Mesothelial cell of epicardium (in vitro differentiated cells): ENCODE measurements at regions not wholly inside any gene's neighbourhood (a gene's known extent, or its start where the extent isn't known, plus 50 kb on each side); places are given as distances from the start of the nearest gene placed in this dataset.
"Not testable (repeated sequence)": the region's sequence is repeated elsewhere in the genome, so short reads cannot be mapped to it uniquely, and the experiment has no call there.

Experiments used
- DNase-seq, 2 experiments: peaks; one replicate each; pipeline ENCODE4 v3.0.0; 2021; ENCODE audit warnings: low spot score in 2 of 2; ENCODE audit not compliant: unreplicated experiment in 2 of 2
- H3K27ac Mint-ChIP-seq: 2 replicates; pipeline ENCODE4 v1.8.0; 2021; ENCODE audit warnings: mixed read lengths
- H3K27me3 Mint-ChIP-seq: 2 replicates; pipeline ENCODE4 v1.8.0; 2021; ENCODE audit warnings: low read depth, mixed read lengths
- H3K36me3 Mint-ChIP-seq: 2 replicates; pipeline ENCODE4 v1.8.0; 2021; ENCODE audit warnings: mixed read lengths
- H3K4me1 Mint-ChIP-seq: 2 replicates; pipeline ENCODE4 v1.8.0; 2021; ENCODE audit warnings: mixed read lengths
- H3K4me3 Mint-ChIP-seq: 2 replicates; pipeline ENCODE4 v1.8.0; 2021; ENCODE audit warnings: mild to moderate bottlenecking, moderate library complexity, mixed read lengths
- H3K9me3 Mint-ChIP-seq: 2 replicates; pipeline ENCODE4 v1.8.0; 2021; ENCODE audit warnings: mixed read lengths
- CTCF ChIP-seq: fragments of 200-600 bp; sonication (generic); IDR thresholded peaks from one replicate; pipeline ENCODE4 v1.5.0; 2021; ENCODE audit warnings: antibody characterized with exemption; ENCODE audit not compliant: unreplicated experiment

DNA sequence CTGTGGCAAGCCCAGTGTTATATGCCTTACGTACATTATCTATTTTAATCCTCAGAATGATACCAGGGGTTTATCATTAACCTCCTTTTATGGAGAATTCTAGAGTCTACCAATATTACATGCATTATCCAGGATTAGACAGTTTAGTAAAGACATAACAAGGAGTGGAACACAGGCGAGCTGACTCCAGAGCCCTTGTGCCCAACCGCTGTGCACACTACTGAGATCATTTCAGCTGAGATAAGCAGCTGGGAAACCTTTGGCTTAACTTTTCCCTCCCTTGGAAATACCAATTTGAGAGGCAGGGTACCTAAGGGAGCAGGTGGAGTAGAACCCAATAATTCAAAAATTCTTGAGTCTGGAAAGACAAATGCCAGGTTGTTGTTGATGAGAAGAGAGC is 59.8 kb upstream of the ATP1B1 start:
- Mint-ChIP-seq H3K27ac (no peak overlapping the region), H3K27me3 (no peaks in the 10 kb centered on the region), H3K4me3 (no peak overlapping the region), H3K4me1 (peaks cover 4% of the 10 kb centered on the region), H3K36me3 (no peaks in the 10 kb centered on the region), H3K9me3 (no peaks in the 10 kb centered on the region)
- DNase-seq: no peak
- TF ChIP-seq CTCF: no peak

DNA sequence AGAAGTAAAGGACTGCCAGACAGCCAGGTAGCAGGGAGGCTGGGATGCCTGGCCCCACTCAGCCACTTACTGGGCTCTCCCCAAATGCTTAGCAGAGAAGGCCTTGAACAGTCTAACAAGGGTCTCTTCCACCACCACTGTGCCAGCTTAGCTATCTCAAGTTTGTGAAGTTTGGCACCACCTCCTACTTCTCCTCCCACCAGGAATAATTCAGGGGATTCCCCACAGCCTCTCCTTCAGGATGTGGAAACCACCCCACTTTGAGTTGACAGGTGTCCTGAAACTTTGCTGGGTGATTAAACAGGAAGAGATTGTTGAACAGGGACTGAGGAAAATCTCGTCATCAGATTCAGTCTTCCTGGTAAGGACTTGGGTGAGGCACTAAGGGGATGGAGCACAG is 59.4 kb upstream of the ATP1B1 start:
- no peak overlapping the region for H3K4me3 Mint-ChIP-seq
- no peak for DNase-seq
- no peaks in the 10 kb centered on the region for H3K36me3 Mint-ChIP-seq
- no peaks in the 10 kb centered on the region for H3K27me3 Mint-ChIP-seq
- H3K4me1 Mint-ChIP-seq: peaks cover 4% of the 10 kb centered on the region
- H3K27ac Mint-ChIP-seq: no peak overlapping the region
- no peak for TF ChIP-seq CTCF
- H3K9me3 Mint-ChIP-seq: no peaks in the 10 kb centered on the region

DNA sequence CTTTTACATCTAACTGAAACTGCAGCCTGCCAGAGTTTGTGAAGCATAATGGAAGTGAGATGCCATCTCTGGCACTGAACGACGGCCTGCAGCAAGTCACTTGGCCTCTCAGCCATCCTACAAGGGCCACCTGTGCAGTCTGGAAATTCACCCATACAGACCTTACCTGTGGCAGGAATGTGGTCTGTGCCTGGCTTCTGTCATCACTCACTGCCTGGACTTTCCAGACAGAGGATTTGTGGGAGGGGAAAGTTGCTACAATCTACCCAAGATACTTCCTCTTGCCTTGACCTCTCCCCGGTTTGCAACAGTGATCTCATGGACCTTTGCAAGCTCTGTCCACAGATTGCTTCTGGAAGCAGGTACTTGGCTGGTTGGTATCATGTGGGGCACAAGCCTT is 58.4 kb upstream of the ATP1B1 start:
- Mint-ChIP-seq H3K9me3 (no peaks in the 10 kb centered on the region), H3K27me3 (no peaks in the 10 kb centered on the region), H3K36me3 (no peaks in the 10 kb centered on the region), H3K27ac (no peak overlapping the region), H3K4me3 (no peak overlapping the region), H3K4me1 (peaks cover 4% of the 10 kb centered on the region)
- no peak for DNase-seq
- no peak for TF ChIP-seq CTCF

GRCh38 chr1:169049258-169049938 is 57.1 kb upstream of the ATP1B1 start:
- no peak for DNase-seq
- Mint-ChIP-seq H3K27ac (no peak overlapping the region), H3K27me3 (no peaks in the 10 kb centered on the region), H3K4me3 (no peak overlapping the region), H3K36me3 (no peaks in the 10 kb centered on the region), H3K4me1 (peaks cover 2% of the 10 kb centered on the region), H3K9me3 (no peaks in the 10 kb centered on the region)
- TF ChIP-seq CTCF: no peak

DNA sequence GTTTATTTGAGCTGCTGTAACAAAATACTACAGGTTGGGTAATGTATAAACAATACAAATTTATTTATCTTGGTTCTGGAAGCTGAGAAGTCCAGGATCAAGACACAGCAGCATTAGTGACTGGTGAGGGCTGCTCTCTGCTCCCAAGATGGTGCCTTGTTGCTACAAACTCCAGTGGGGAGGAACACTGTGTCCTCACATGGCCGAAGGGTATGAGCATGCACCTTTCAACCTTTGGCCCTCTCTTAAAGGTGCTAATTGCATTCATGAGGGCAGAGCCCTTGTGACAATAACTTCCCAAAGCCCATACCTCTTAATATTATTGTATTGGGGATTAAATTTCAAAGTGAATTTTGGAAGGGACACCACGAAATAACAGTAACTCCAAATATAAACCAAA is 55.3 kb upstream of the ATP1B1 start:
- Mint-ChIP-seq H3K4me3 (no peak overlapping the region), H3K36me3 (no peaks in the 10 kb centered on the region), H3K9me3 (no peaks in the 10 kb centered on the region), H3K27ac (no peak overlapping the region), H3K4me1 (peaks cover 2% of the 10 kb centered on the region), H3K27me3 (no peaks in the 10 kb centered on the region)
- TF ChIP-seq CTCF: no peak
- DNase-seq: no peak

DNA sequence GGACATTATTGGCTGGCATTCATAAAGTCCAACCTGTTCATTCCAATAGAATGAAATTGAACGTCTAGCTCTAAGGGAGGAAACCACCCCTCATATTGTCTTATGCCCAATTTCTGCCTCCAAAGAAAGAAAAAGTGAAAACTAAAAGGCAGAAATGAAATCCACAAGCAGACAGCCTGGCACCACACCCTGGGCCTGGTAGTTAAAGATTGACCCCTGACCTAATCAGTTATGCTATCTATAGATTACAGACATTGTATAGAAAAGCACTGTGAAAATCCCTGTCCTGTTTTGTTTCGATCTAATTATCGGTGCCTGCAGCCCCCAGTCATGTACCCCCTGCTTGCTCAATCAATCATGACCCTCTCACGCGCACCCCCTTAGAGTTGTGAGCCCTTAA is 54.3 kb upstream of the ATP1B1 start:
- H3K9me3 Mint-ChIP-seq: not testable (repeated sequence)

More for the DNA sequence above, 54.3 kb upstream of the ATP1B1 start:
- not testable (repeated sequence) for H3K27me3 Mint-ChIP-seq, H3K4me3 Mint-ChIP-seq, H3K36me3 Mint-ChIP-seq, H3K4me1 Mint-ChIP-seq, DNase-seq, H3K27ac Mint-ChIP-seq
